ENCODE measurements at regions not wholly inside any gene's neighbourhood (a gene's known extent, or its start where the extent isn't known, plus 50 kb on each side); places are given as distances from the start of the nearest gene placed in this dataset.

DNA sequence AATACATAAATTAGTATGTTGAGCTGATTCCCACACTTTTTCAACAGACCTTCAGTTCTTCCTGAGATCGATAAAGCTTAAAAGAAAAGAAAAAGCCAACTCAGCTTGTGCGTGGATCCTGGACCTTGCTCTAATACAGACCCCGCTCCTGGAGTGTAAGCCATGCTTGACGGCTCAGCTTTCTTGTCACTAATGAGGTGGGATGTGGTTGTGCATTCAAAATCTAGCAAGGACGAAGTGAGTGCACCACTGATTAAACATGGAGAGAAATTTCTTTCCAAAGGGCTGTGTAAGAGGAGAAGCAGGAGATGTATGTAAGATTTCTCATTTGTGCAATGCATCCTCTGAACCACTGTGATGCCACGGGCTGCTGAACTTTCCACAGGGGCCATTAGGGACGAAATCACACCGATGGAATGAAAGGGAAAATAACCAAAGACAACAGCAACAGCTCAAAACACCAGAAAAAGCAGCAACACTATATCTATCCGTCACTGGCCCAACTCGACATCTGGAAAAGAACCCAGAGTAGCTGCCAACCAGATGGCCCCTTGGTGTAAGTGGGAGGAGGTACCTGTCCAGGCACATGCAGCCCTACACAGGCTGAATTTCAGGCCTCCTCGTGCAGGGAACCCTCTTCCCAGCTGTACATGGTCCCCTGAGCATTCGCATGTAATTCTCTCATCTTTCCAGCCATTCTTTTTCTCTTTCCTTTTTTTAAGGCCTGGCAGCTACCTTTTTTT lies 178.9 kb downstream of the SREK1 start:
- Histone ChIP-seq H3K27ac (ENCODE audit: low read depth, low read length, poor library complexity, severe bottlenecking) (no peak overlapping the region), H3K9me2 (ENCODE audit: low read depth, low read length) (no peaks in the 10 kb centered on the region), H3K36me3 (ENCODE audit: insufficient read depth, low read length) (no peaks in the 10 kb centered on the region), H3K79me2 (ENCODE audit: insufficient read depth, low read length) (no peaks in the 10 kb centered on the region), H3K4me1 (ENCODE audit: insufficient read depth, low read length, severe bottlenecking) (no peaks in the 10 kb centered on the region), H3K4me2 (ENCODE audit: low read length) (no peak overlapping the region), H2AFZ (ENCODE audit: low read length) (no peak overlapping the region), H3K9ac (ENCODE audit: low read length) (no peak overlapping the region), H3K4me3 (ENCODE audit: low read depth, low read length, poor library complexity, severe bottlenecking) (no peak overlapping the region), H3K9me3 (ENCODE audit: low read length) (no peaks in the 10 kb centered on the region), H3K27me3 (ENCODE audit: insufficient read depth, low read length) (no peaks in the 10 kb centered on the region), H4K20me1 (ENCODE audit: insufficient read depth, low read length) (no peaks in the 10 kb centered on the region), H3F3A (ENCODE audit: insufficient read depth, low read length) (no peaks in the 10 kb centered on the region)
- TF ChIP-seq, protein P1, sequence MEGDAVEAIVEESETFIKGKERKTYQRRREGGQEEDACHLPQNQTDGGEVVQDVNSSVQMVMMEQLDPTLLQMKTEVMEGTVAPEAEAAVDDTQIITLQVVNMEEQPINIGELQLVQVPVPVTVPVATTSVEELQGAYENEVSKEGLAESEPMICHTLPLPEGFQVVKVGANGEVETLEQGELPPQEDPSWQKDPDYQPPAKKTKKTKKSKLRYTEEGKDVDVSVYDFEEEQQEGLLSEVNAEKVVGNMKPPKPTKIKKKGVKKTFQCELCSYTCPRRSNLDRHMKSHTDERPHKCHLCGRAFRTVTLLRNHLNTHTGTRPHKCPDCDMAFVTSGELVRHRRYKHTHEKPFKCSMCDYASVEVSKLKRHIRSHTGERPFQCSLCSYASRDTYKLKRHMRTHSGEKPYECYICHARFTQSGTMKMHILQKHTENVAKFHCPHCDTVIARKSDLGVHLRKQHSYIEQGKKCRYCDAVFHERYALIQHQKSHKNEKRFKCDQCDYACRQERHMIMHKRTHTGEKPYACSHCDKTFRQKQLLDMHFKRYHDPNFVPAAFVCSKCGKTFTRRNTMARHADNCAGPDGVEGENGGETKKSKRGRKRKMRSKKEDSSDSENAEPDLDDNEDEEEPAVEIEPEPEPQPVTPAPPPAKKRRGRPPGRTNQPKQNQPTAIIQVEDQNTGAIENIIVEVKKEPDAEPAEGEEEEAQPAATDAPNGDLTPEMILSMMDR (IDR thresholded peaks at IDR 0.05; ENCODE audit: low read length) = no peak
- no peak for TF ChIP-seq EZH2 (IDR thresholded peaks at IDR 0.05; ENCODE audit: borderline replicate concordance, low read length)

DNA sequence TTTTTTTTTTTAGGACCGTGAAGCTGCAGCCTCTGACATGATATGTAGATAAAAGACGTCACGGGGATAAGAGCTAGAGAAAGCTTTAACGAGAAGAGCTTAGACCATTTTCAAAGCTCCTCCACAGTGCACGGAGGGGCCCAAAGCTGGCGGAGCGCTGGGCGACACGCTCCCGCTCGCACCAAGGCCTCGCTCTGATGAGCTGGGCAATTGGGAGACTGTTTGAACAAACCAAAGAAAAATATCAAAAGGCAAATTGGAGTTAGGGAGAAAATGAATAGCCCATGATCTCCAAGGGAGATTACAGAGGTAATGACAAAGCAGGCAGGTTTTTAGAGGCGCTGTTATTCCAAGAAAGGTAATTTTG lies 179.4 kb downstream of the SREK1 start:
- Histone ChIP-seq H3K9ac (ENCODE audit: low read length) (no peak overlapping the region), H3F3A (ENCODE audit: insufficient read depth, low read length) (no peaks in the 10 kb centered on the region), H3K9me2 (ENCODE audit: low read depth, low read length) (no peaks in the 10 kb centered on the region), H3K4me3 (ENCODE audit: low read depth, low read length, poor library complexity, severe bottlenecking) (no peak overlapping the region), H4K20me1 (ENCODE audit: insufficient read depth, low read length) (no peaks in the 10 kb centered on the region), H3K9me3 (ENCODE audit: low read length) (no peaks in the 10 kb centered on the region), H3K4me1 (ENCODE audit: insufficient read depth, low read length, severe bottlenecking) (no peaks in the 10 kb centered on the region), H3K27ac (ENCODE audit: low read depth, low read length, poor library complexity, severe bottlenecking) (no peak overlapping the region), H3K79me2 (ENCODE audit: insufficient read depth, low read length) (no peaks in the 10 kb centered on the region), H3K27me3 (ENCODE audit: insufficient read depth, low read length) (no peaks in the 10 kb centered on the region), H3K4me2 (ENCODE audit: low read length) (no peak overlapping the region), H3K36me3 (ENCODE audit: insufficient read depth, low read length) (no peaks in the 10 kb centered on the region), H2AFZ (ENCODE audit: low read length) (no peak overlapping the region)
- TF ChIP-seq, protein P1 (IDR thresholded peaks at IDR 0.05; ENCODE audit: low read length) = no peak
- no peak for TF ChIP-seq EZH2 (IDR thresholded peaks at IDR 0.05; ENCODE audit: borderline replicate concordance, low read length)

DNA sequence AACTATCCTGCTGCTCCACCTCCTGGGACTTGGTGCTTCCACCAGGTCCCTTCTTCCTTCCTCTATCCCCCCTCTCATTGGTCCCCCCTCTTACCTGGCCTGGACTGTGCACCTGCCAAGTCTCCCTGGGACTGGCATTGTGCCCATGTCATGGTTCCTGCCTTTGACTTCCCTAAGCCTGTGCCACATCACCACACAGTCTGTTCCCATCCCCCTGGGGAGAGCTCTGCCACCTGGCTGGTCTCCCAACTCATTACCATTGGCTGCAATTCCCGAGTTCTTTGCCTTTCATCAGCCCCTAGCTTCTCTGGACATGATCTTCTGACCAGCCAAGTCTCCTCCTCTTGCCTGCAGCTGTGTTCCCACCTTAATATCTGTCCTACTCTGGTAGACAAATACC lies 180.3 kb downstream of the SREK1 start:
- no peaks in the 10 kb centered on the region for H3K79me2 ChIP-seq (ENCODE audit: insufficient read depth, low read length)

More for the DNA sequence above, 180.3 kb downstream of the SREK1 start:
- Histone ChIP-seq H3K4me1 (ENCODE audit: insufficient read depth, low read length, severe bottlenecking) (no peaks in the 10 kb centered on the region), H2AFZ (ENCODE audit: low read length) (no peak overlapping the region), H3K9me2 (ENCODE audit: low read depth, low read length) (no peaks in the 10 kb centered on the region), H3K4me2 (ENCODE audit: low read length) (no peak overlapping the region), H3K9me3 (ENCODE audit: low read length) (no peaks in the 10 kb centered on the region), H3K9ac (ENCODE audit: low read length) (no peak overlapping the region), H3K36me3 (ENCODE audit: insufficient read depth, low read length) (no peaks in the 10 kb centered on the region), H4K20me1 (ENCODE audit: insufficient read depth, low read length) (no peaks in the 10 kb centered on the region), H3K4me3 (ENCODE audit: low read depth, low read length, poor library complexity, severe bottlenecking) (no peak overlapping the region), H3K27ac (ENCODE audit: low read depth, low read length, poor library complexity, severe bottlenecking) (no peak overlapping the region), H3K27me3 (ENCODE audit: insufficient read depth, low read length) (no peaks in the 10 kb centered on the region), H3F3A (ENCODE audit: insufficient read depth, low read length) (no peaks in the 10 kb centered on the region)
- TF ChIP-seq EZH2 (IDR thresholded peaks at IDR 0.05; ENCODE audit: borderline replicate concordance, low read length) = no peak
- TF ChIP-seq, protein P1 (IDR thresholded peaks at IDR 0.05; ENCODE audit: low read length) = no peak
